Liver (tissue), 8 donors: ENCODE measurements at regions not wholly inside any gene's neighbourhood (a gene's known extent, or its start where the extent isn't known, plus 50 kb on each side); places are given as distances from the start of the nearest gene placed in this dataset.

Experiments
- DNase-seq: peaks from one replicate; pipeline ENCODE4 v3.0.0-alpha.2; 2017; ENCODE audit warnings: low spot score
- H3K27ac ChIP-seq, 2 donors: one replicate each; pipeline ENCODE4 v1.7.0; 2013; ENCODE audit warnings: inconsistent platforms in 2 of 2, low read length in 2 of 2, control low read depth in 1 of 2, low read depth in 1 of 2, mild to moderate bottlenecking in 1 of 2
- H3K27me3 ChIP-seq, 4 donors: one replicate each; pipeline versions ENCODE4 v1.6.1 to v1.7.0; 2013; ENCODE audit warnings: low read length in 3 of 4, inconsistent platforms in 1 of 4, mild to moderate bottlenecking in 1 of 4, moderate library complexity in 1 of 4; ENCODE audit not compliant: control insufficient read depth in 4 of 4, insufficient read depth in 4 of 4
- H3K36me3 ChIP-seq, 4 donors: one replicate each; pipeline versions ENCODE4 v1.6.1 to v1.7.0; 2013; ENCODE audit warnings: low read length in 3 of 4, mild to moderate bottlenecking in 3 of 4, low read depth in 1 of 4, moderate library complexity in 1 of 4; ENCODE audit not compliant: control insufficient read depth in 4 of 4, insufficient read depth in 3 of 4
- H3K4me1 ChIP-seq, 4 donors: one replicate each; pipeline versions ENCODE4 v1.6.1 to v1.7.0; 2013; ENCODE audit warnings: low read length in 3 of 4, mild to moderate bottlenecking in 3 of 4, moderate library complexity in 1 of 4; ENCODE audit not compliant: control insufficient read depth in 4 of 4, insufficient read depth in 4 of 4
- H3K4me3 ChIP-seq, 3 donors: one replicate each; pipeline versions ENCODE4 v1.6.1 to v1.7.0; 2013; ENCODE audit warnings: low read length in 3 of 3, control low read depth in 1 of 3, low read depth in 1 of 3, mild to moderate bottlenecking in 1 of 3
- H3K9ac ChIP-seq, 2 donors: one replicate each; pipeline ENCODE4 v1.7.0; 2013; ENCODE audit warnings: low read length in 2 of 2, mild to moderate bottlenecking in 2 of 2, moderate library complexity in 2 of 2, control low read depth in 1 of 2, low read depth in 1 of 2
- H3K9me3 ChIP-seq, 4 donors: one replicate each; pipeline versions ENCODE4 v1.6.1 to v1.7.0; 2013; ENCODE audit warnings: low read length in 3 of 4; ENCODE audit not compliant: control insufficient read depth in 4 of 4
- ATF3 ChIP-seq: IDR thresholded peaks from 2 replicates; pipeline ENCODE4 v1.6.1; 2016; ENCODE audit warnings: antibody characterized with exemption
- EGR1 ChIP-seq, 2 donors: IDR thresholded peaks; 2 replicates each; pipeline ENCODE4 v1.6.1; 2016 to 2018; ENCODE audit warnings: antibody characterized with exemption in 2 of 2, low read depth in 2 of 2
- FOXA1 ChIP-seq: IDR thresholded peaks from 2 replicates; pipeline ENCODE4 v1.6.1; 2016; ENCODE audit warnings: antibody characterized with exemption
- FOXA2 ChIP-seq: IDR thresholded peaks from 2 replicates; pipeline ENCODE4 v1.6.1; 2016; ENCODE audit warnings: antibody characterized with exemption
- GABPA ChIP-seq, 2 donors: IDR thresholded peaks in 1 of 2; conservative IDR thresholded peaks in 1 of 2; 2 replicates each; pipeline ENCODE4 v1.6.1; 2016; ENCODE audit warnings: antibody characterized with exemption in 2 of 2, mild to moderate bottlenecking in 1 of 2, moderate library complexity in 1 of 2
- HNF4A ChIP-seq, 2 donors: conservative IDR thresholded peaks; 2 replicates each; pipeline ENCODE4 v1.6.1; 2016; ENCODE audit warnings: antibody characterized with exemption in 2 of 2, mild to moderate bottlenecking in 2 of 2
- HNF4G ChIP-seq: IDR thresholded peaks from 2 replicates; pipeline ENCODE4 v1.6.1; 2016; ENCODE audit warnings: antibody characterized with exemption
- JUND ChIP-seq, 2 donors: IDR thresholded peaks; 2 replicates each; pipeline ENCODE4 v1.6.1; 2016; ENCODE audit warnings: antibody characterized with exemption in 2 of 2
- NR2F2 ChIP-seq: IDR thresholded peaks from 2 replicates; pipeline ENCODE4 v1.6.1; 2016; ENCODE audit warnings: antibody characterized with exemption
- RAD21 ChIP-seq, 2 donors: IDR thresholded peaks; 2 replicates each; pipeline ENCODE4 v1.6.1; 2016; ENCODE audit warnings: antibody characterized with exemption in 2 of 2, mild to moderate bottlenecking in 2 of 2
- RXRA ChIP-seq, 2 donors: IDR thresholded peaks; 2 replicates each; pipeline ENCODE4 v1.6.1; 2017 to 2018; ENCODE audit warnings: antibody characterized with exemption in 2 of 2, mild to moderate bottlenecking in 1 of 2
- SP1 ChIP-seq: IDR thresholded peaks from 2 replicates; pipeline ENCODE4 v1.6.1; 2018; ENCODE audit warnings: antibody characterized with exemption, mild to moderate bottlenecking
- TAF1 ChIP-seq: conservative IDR thresholded peaks from 2 replicates; pipeline ENCODE4 v1.6.1; 2016; ENCODE audit warnings: antibody characterized with exemption, mild to moderate bottlenecking
- YY1 ChIP-seq: IDR thresholded peaks from 2 replicates; pipeline ENCODE4 v1.6.1; 2016; ENCODE audit warnings: antibody characterized with exemption, mild to moderate bottlenecking
- WGBS: extraction: QIAGEN DNeasy Blood & Tissue Kit; methylation state at CpG from one replicate; pipeline ENCODE4 v1.1.7; 2013; 5-methylcytosine and 5-hydroxymethylcytosine counted together
- TF ChIP-seq, protein P1 (sequence below): IDR thresholded peaks from 2 replicates; pipeline ENCODE4 v1.6.1; 2016; ENCODE audit warnings: antibody characterized with exemption
- TF ChIP-seq, protein P2 (sequence below): fragments of 150-350 bp; IDR thresholded peaks from 2 replicates; pipeline ENCODE4 v1.5.1; 2017; ENCODE audit warnings: improper control_type of control experiment, low read depth, low read length; ENCODE audit not compliant: missing input control
- TF ChIP-seq, protein P3 (sequence below): IDR thresholded peaks from 2 replicates; pipeline ENCODE4 v1.6.1; 2016; ENCODE audit warnings: antibody characterized with exemption
- TF ChIP-seq, protein P4 (sequence below): IDR thresholded peaks from 2 replicates; pipeline ENCODE4 v1.6.1; 2016; ENCODE audit warnings: antibody characterized with exemption, mild to moderate bottlenecking
- donor health status: healthy.
- donor health status: healthy.
- donor health status: healthy.
- donor health status: healthy.
- donor health status: healthy.

- no peak overlapping the region for H3K9ac ChIP-seq
- DNase-seq: no peak
- no peaks in the 10 kb centered on the region for H3K9me3 ChIP-seq
- TF ChIP-seq, protein P1, sequence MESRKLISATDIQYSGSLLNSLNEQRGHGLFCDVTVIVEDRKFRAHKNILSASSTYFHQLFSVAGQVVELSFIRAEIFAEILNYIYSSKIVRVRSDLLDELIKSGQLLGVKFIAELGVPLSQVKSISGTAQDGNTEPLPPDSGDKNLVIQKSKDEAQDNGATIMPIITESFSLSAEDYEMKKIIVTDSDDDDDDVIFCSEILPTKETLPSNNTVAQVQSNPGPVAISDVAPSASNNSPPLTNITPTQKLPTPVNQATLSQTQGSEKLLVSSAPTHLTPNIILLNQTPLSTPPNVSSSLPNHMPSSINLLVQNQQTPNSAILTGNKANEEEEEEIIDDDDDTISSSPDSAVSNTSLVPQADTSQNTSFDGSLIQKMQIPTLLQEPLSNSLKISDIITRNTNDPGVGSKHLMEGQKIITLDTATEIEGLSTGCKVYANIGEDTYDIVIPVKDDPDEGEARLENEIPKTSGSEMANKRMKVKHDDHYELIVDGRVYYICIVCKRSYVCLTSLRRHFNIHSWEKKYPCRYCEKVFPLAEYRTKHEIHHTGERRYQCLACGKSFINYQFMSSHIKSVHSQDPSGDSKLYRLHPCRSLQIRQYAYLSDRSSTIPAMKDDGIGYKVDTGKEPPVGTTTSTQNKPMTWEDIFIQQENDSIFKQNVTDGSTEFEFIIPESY: no peak
- TF ChIP-seq SP1 (no peak), RXRA (IDR thresholded peaks at IDR 0.05) (no peak), FOXA2 (no peak), HNF4G (no peak), NR2F2 (no peak), JUND (IDR thresholded peaks at IDR 0.05) (no peak), YY1 (no peak), ATF3 (no peak), HNF4A (conservative IDR thresholded peaks at IDR 0.05) (no peak), GABPA (IDR thresholded peaks at IDR 0.05 in 1 of 2, conservative IDR thresholded peaks at IDR 0.05 in 1 of 2) (no peak), TAF1 (no peak), EGR1 (IDR thresholded peaks at IDR 0.05; ENCODE audit: low read depth in 2 of 2) (no peak), RAD21 (IDR thresholded peaks at IDR 0.05) (no peak), FOXA1 (no peak)
- TF ChIP-seq, protein P2, sequence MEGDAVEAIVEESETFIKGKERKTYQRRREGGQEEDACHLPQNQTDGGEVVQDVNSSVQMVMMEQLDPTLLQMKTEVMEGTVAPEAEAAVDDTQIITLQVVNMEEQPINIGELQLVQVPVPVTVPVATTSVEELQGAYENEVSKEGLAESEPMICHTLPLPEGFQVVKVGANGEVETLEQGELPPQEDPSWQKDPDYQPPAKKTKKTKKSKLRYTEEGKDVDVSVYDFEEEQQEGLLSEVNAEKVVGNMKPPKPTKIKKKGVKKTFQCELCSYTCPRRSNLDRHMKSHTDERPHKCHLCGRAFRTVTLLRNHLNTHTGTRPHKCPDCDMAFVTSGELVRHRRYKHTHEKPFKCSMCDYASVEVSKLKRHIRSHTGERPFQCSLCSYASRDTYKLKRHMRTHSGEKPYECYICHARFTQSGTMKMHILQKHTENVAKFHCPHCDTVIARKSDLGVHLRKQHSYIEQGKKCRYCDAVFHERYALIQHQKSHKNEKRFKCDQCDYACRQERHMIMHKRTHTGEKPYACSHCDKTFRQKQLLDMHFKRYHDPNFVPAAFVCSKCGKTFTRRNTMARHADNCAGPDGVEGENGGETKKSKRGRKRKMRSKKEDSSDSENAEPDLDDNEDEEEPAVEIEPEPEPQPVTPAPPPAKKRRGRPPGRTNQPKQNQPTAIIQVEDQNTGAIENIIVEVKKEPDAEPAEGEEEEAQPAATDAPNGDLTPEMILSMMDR: no peak
- TF ChIP-seq, protein P3, sequence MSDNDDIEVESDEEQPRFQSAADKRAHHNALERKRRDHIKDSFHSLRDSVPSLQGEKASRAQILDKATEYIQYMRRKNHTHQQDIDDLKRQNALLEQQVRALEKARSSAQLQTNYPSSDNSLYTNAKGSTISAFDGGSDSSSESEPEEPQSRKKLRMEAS: no peak
- TF ChIP-seq, protein P4, sequence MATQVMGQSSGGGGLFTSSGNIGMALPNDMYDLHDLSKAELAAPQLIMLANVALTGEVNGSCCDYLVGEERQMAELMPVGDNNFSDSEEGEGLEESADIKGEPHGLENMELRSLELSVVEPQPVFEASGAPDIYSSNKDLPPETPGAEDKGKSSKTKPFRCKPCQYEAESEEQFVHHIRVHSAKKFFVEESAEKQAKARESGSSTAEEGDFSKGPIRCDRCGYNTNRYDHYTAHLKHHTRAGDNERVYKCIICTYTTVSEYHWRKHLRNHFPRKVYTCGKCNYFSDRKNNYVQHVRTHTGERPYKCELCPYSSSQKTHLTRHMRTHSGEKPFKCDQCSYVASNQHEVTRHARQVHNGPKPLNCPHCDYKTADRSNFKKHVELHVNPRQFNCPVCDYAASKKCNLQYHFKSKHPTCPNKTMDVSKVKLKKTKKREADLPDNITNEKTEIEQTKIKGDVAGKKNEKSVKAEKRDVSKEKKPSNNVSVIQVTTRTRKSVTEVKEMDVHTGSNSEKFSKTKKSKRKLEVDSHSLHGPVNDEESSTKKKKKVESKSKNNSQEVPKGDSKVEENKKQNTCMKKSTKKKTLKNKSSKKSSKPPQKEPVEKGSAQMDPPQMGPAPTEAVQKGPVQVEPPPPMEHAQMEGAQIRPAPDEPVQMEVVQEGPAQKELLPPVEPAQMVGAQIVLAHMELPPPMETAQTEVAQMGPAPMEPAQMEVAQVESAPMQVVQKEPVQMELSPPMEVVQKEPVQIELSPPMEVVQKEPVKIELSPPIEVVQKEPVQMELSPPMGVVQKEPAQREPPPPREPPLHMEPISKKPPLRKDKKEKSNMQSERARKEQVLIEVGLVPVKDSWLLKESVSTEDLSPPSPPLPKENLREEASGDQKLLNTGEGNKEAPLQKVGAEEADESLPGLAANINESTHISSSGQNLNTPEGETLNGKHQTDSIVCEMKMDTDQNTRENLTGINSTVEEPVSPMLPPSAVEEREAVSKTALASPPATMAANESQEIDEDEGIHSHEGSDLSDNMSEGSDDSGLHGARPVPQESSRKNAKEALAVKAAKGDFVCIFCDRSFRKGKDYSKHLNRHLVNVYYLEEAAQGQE: no peak
- no peaks in the 10 kb centered on the region for H3K27me3 ChIP-seq
- WGBS: 88% methylated on average over 3 of the region's 3 CpGs
- no peak overlapping the region for H3K4me3 ChIP-seq
- H3K4me1 ChIP-seq: no peaks in the 10 kb centered on the region
- peaks cover 0 to 2% (median 0%) of the 10 kb centered on the region in 4 donors for H3K36me3 ChIP-seq
- no peak overlapping the region for H3K27ac ChIP-seq
These were observed 86.9 kb upstream of the SPAG17 start for GRCh38 chr1:118271883-118272282.
